Endothelial cell of umbilical vein (primary cell): ENCODE measurements at regions not wholly inside any gene's neighbourhood (a gene's known extent, or its start where the extent isn't known, plus 50 kb on each side); places are given as distances from the start of the nearest gene placed in this dataset.

Source experiments
- BruUV-seq: library from RNA; stranded (reverse); fragments of 400-500 nt; replicated peaks from 2 replicates; lab custom pipeline; 2021; lab: Mats Ljungman, UMichigan
- CTCF ChIA-PET: fragments of 300-600, 350-600 bp; sonication (Branson Sonifier 250); formaldehyde crosslinking; loops from one replicate; lab custom pipeline; 2021; ENCODE audit warnings: antibody characterized with exemption, inconsistent platforms; lab: Charles Lee
- POLR2A ChIA-PET: fragments of 300-600, 350-600 bp; sonication (Branson Sonifier 250); formaldehyde crosslinking; loops from one replicate; lab custom pipeline; 2021; ENCODE audit warnings: antibody characterized with exemption, inconsistent platforms; lab: Charles Lee
- DNase-seq: peaks from one replicate; pipeline ENCODE4 v3.0.0-alpha.2; 2011; ENCODE audit warnings: low read depth, low spot score
- FAIRE-seq: peaks from 2 replicates; lab custom pipeline; 2011; peaks lifted over from hg19 to GRCh38; lab: Jason Lieb, UNC
- H2AFZ ChIP-seq: 2 replicates; pipeline ENCODE4 v1.6.0; 2012; ENCODE audit warnings: low read depth, low read length, control low read depth, inconsistent platforms
- H3K27ac ChIP-seq: 2 replicates; pipeline ENCODE4 v1.5.1; 2011; ENCODE audit warnings: low read depth, mild to moderate bottlenecking, control low read depth, low read length, moderate library complexity; ENCODE audit not compliant: insufficient read depth
- H3K27me3 ChIP-seq, 2 experiments: 2 replicates each; pipeline versions ENCODE4 v1.6.0 to v1.6.1; 2011; ENCODE audit warnings: low read length in 2 of 2, mixed read lengths in 1 of 2; ENCODE audit not compliant: control insufficient read depth in 2 of 2, insufficient read depth in 2 of 2
- H3K36me3 ChIP-seq, 2 experiments: 2 replicates in 1 of 2; 3 replicates in 1 of 2; pipeline ENCODE4 v1.5.1; 2011; ENCODE audit warnings: low read length in 2 of 2, mild to moderate bottlenecking in 1 of 2, moderate library complexity in 1 of 2; ENCODE audit not compliant: control insufficient read depth in 2 of 2, insufficient read depth in 2 of 2; ENCODE audit errors: extremely low read depth in 1 of 2
- H3K4me1 ChIP-seq: 3 replicates; pipeline ENCODE4 v1.5.1; 2011; ENCODE audit warnings: mild to moderate bottlenecking, low read length; ENCODE audit not compliant: control insufficient read depth, insufficient read depth; ENCODE audit errors: extremely low read depth
- H3K4me2 ChIP-seq: 2 replicates; pipeline ENCODE4 v1.6.1; 2011; ENCODE audit warnings: low read length, control low read depth, mixed read lengths; ENCODE audit not compliant: insufficient read depth
- H3K4me3 ChIP-seq, 3 experiments: fragments of 200-600 bp in 1 of 3; sonication (generic), shearing (Covaris generic) in 1 of 3; replicated peaks in 1 of 3; 2 replicates each; pipeline ENCODE4 v1.5.1; 2011 to 2016; ENCODE audit warnings: control low read depth in 3 of 3, low read length in 3 of 3, mild to moderate bottlenecking in 2 of 3, inconsistent platforms in 1 of 3, low read depth in 1 of 3, moderate library complexity in 1 of 3; ENCODE audit not compliant: insufficient read depth in 1 of 3
- H3K79me2 ChIP-seq: 2 replicates; pipeline ENCODE4 v1.6.0; 2012; ENCODE audit warnings: low read length, inconsistent platforms; ENCODE audit not compliant: control insufficient read depth, insufficient read depth
- H3K9ac ChIP-seq: replicated peaks from 2 replicates; pipeline ENCODE3; 2011; ENCODE audit warnings: low read length, control low read depth; ENCODE audit not compliant: insufficient read depth; ENCODE audit errors: extremely low read depth
- H3K9me1 ChIP-seq: replicated peaks from 3 replicates; pipeline ENCODE4 v1.6.0; 2011; ENCODE audit warnings: mild to moderate bottlenecking, low read length; ENCODE audit not compliant: control insufficient read depth, insufficient read depth; ENCODE audit errors: extremely low read depth
- H3K9me3 ChIP-seq: replicated peaks from 2 replicates; pipeline ENCODE4 v1.5.1; 2012; ENCODE audit warnings: low read length, inconsistent platforms; ENCODE audit not compliant: control insufficient read depth, insufficient read depth
- H4K20me1 ChIP-seq: replicated peaks from 2 replicates; pipeline ENCODE3; 2011; ENCODE audit warnings: mild to moderate bottlenecking, low read length; ENCODE audit not compliant: control insufficient read depth, insufficient read depth; ENCODE audit errors: extremely low read depth
- CTCF ChIP-seq, 2 donors: IDR thresholded peaks; 1 replicate in 1 of 2; 2 replicates in 1 of 2; pipeline ENCODE4 v1.5.1; 2011; ENCODE audit warnings: low read length in 2 of 2, mild to moderate bottlenecking in 2 of 2, moderate library complexity in 2 of 2, control low read depth in 1 of 2, inconsistent platforms in 1 of 2, low read depth in 1 of 2; ENCODE audit not compliant: insufficient read depth in 1 of 2; ENCODE audit errors: extremely low read depth in 1 of 2
- EZH2 ChIP-seq: IDR thresholded peaks from 2 replicates; pipeline ENCODE4 v1.6.1; 2012; ENCODE audit warnings: borderline replicate concordance, low read depth, mild to moderate bottlenecking, moderate library complexity, low read length, inconsistent platforms; ENCODE audit not compliant: severe bottlenecking
- FOS ChIP-seq: IDR thresholded peaks from 2 replicates; pipeline ENCODE4 v1.6.1; 2011; ENCODE audit warnings: mild to moderate bottlenecking, low read length, moderate library complexity, borderline replicate concordance; ENCODE audit not compliant: insufficient read depth
- GATA2 ChIP-seq: IDR thresholded peaks from 2 replicates; pipeline ENCODE4 v1.7.0; 2011; ENCODE audit warnings: low read depth, mild to moderate bottlenecking, moderate library complexity, mixed read lengths, low read length; ENCODE audit not compliant: insufficient read length, insufficient read depth
- JUN ChIP-seq: IDR thresholded peaks from 2 replicates; pipeline ENCODE4 v1.6.1; 2011; ENCODE audit warnings: borderline replicate concordance, low read depth; ENCODE audit not compliant: insufficient read length, insufficient read depth
- POLR2AphosphoS5 ChIP-seq: IDR thresholded peaks from 2 replicates; pipeline ENCODE4 v1.6.1; 2012; ENCODE audit warnings: low read depth, mild to moderate bottlenecking, control low read depth, low read length, moderate library complexity; ENCODE audit not compliant: insufficient read depth
- dilution Hi-C: fragments of 300-500 bp; cut with MboI; formaldehyde crosslinking; loops from one replicate; pipeline ENCODE4 v1.15.0; 2019; ENCODE audit warnings: low sequenced_read_pairs; ENCODE audit not compliant: extremely low pct_ligation_motif_present
- intact Hi-C: fragments of 100-400 bp; cut with micrococcal nuclease; formaldehyde crosslinking; loops from one replicate; pipeline ENCODE4 v1.10.0; 2022

GRCh38 chr1:55418208-55419000, 203.2 kb upstream of the USP24 start:
- dilution Hi-C loops (no loop called here), intact Hi-C loops (no loop called here)
- H3K4me3 ChIP-seq, result no peak overlapping the region
- POLR2A ChIA-PET, result no interaction called here
- DNase-seq (no peak), FAIRE-seq (no peak)
- H3K9me3 ChIP-seq, result no peaks in the 10 kb centered on the region
- no peaks in the 10 kb centered on the region for H4K20me1 ChIP-seq
- no peak overlapping the region for H3K27ac ChIP-seq
- H2AFZ ChIP-seq, result no peak overlapping the region
- no TSS peak for BruUV-seq
- no peak for TF ChIP-seq POLR2AphosphoS5
- no peak for TF ChIP-seq FOS
- TF ChIP-seq EZH2, result no peak
- TF ChIP-seq JUN, result no peak
- TF ChIP-seq CTCF (IDR thresholded peaks at IDR 0.05; ENCODE audit: extremely low read depth in 1 of 2, insufficient read depth in 1 of 2, low read depth in 1 of 2, low read length in 2 of 2), result no peak
- no peak for TF ChIP-seq GATA2
- H3K4me2 ChIP-seq, result no peak overlapping the region
- no peak overlapping the region for H3K9ac ChIP-seq
- no peaks in the 10 kb centered on the region for H3K9me1 ChIP-seq
- CTCF ChIA-PET, result no interaction called here
- no peaks in the 10 kb centered on the region for H3K36me3 ChIP-seq
- no peaks in the 10 kb centered on the region for H3K79me2 ChIP-seq
- H3K4me1 ChIP-seq, result peaks cover 6% of the 10 kb centered on the region
- no peaks in the 10 kb centered on the region for H3K27me3 ChIP-seq
